Motor neuron (in vitro differentiated cells): ENCODE measurements at regions not wholly inside any gene's neighbourhood (a gene's known extent, or its start where the extent isn't known, plus 50 kb on each side); places are given as distances from the start of the nearest gene placed in this dataset.

ENCODE experiments used
- ATAC-seq, 8 experiments: fragments of 200-7000 bp; cut with Tn5 transposase; replicated peaks in 6 of 8; 2 replicates each; pipeline ENCODE4 v1.8.0; 2021; ENCODE audit warnings: mild to moderate bottlenecking in 8 of 8, moderate library complexity in 8 of 8
- H3K27ac ChIP-seq, 2 donors: fragments of 250-450 bp; sonication (Bioruptor Pico); 2 replicates each; pipeline ENCODE4 v1.9.0; 2021; ENCODE audit warnings: antibody characterized with exemption in 2 of 2, mild to moderate bottlenecking in 2 of 2, moderate library complexity in 1 of 2
- H3K4me1 ChIP-seq, 2 donors: fragments of 250-450 bp; sonication (Bioruptor Pico); replicated peaks in 1 of 2; 2 replicates each; pipeline ENCODE4 v1.6.1; 2021; ENCODE audit warnings: antibody characterized with exemption in 2 of 2, mild to moderate bottlenecking in 2 of 2, moderate library complexity in 1 of 2
- H3K4me3 ChIP-seq, 5 donors: fragments of 250-450 bp; sonication (Bioruptor Pico); 2 replicates each; pipeline ENCODE4 v1.9.0; 2021; ENCODE audit warnings: antibody characterized with exemption in 5 of 5, mild to moderate bottlenecking in 5 of 5, moderate library complexity in 4 of 5
- WGBS, 10 experiments: fragments of 450-650 bp; shearing (Covaris generic); methylation state at CpG; one replicate each; pipeline ENCODE4 v1.0.0; 2022; 5-methylcytosine and 5-hydroxymethylcytosine counted together
- in situ Hi-C, 9 experiments: fragments of 400-800 bp; cut with MboI; loops; one replicate each; pipeline ENCODE4 v1.15.0; 2021; ENCODE audit warnings: low sequenced_read_pairs in 9 of 9, low pct_unique_long_range_greater_than_20kb in 2 of 9; ENCODE audit not compliant: unreplicated experiment in 9 of 9

GRCh38 chr6:109290143-109290931 lies 91.9 kb downstream of the CD164 start:
- no peak overlapping the region for H3K4me3 ChIP-seq
- ATAC-seq = no peak
- 68 to 96% (median 84%) methylated on average over 3 to 9 of the region's 56 CpGs; no CpG with 5 or more reads in 6 of the 10 experiments for WGBS, 10 experiments
- no peak overlapping the region for H3K27ac ChIP-seq
- peaks cover 3 to 12% of the 10 kb centered on the region in 2 donors for H3K4me1 ChIP-seq
- in situ Hi-C loops = no loop called here

DNA sequence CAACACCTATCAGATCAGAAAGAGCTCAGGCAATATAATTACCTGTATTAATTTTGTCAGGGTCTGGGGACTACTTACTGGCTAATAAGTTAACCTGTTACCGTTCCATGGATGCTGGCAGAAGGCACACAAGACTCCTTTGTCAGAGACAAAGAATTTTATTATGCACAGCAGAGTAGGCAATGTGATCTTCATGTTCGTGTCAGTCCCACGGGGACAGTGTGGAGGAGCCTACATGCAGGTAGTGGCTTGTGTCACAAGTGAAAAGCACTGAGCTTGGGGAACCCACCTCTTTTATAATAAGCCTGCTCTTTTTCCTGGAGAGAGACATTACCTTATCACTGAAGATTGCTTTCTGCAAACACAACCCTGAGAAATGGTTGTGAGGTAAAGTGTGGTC lies 96.9 kb downstream of the CD164 start:
- Histone ChIP-seq H3K27ac (no peak overlapping the region), H3K4me1 (peaks cover 0 to 13% of the 10 kb centered on the region in 2 donors), H3K4me3 (no peak overlapping the region)
- 37 to 80% (median 40%) methylated on average over 1 to 3 of the region's 3 CpGs; no CpG with 5 or more reads in 3 of the 10 experiments for WGBS, 10 experiments
- peak in 3 of 8 experiments; percentile 47 to 64 (median 54) for ATAC-seq
- in situ Hi-C loops = no loop called here

- Histone ChIP-seq H3K27ac (no peak overlapping the region), H3K4me1 (peaks cover 0 to 13% of the 10 kb centered on the region in 2 donors), H3K4me3 (no peak overlapping the region)
- in situ Hi-C loops = no loop called here
- WGBS, 10 experiments = 20 to 100% (median 85%) methylated on average over 1 to 2 of the region's 2 CpGs; no CpG with 5 or more reads in 1 of the 10 experiments
- ATAC-seq = no peak
These were observed 97.6 kb downstream of the CD164 start for GRCh38 chr6:109284675-109285074.

GRCh38 chr6:109282756-109283155 lies 99.5 kb downstream of the CD164 start:
- whole genome bisulfite sequencing, 10 experiments = 20 to 100% (median 83%) methylated on average over 1 to 2 of the region's 2 CpGs; no CpG with 5 or more reads in 4 of the 10 experiments
- Histone ChIP-seq H3K27ac (no peak overlapping the region), H3K4me1 (peaks cover 0 to 13% of the 10 kb centered on the region in 2 donors), H3K4me3 (no peak overlapping the region)
- in situ Hi-C loops = no loop called here
- no peak for ATAC-seq

- 42 to 100% (median 88%) methylated on average over 1 of the region's 1 CpG; no CpG with 5 or more reads in 3 of the 10 experiments for WGBS, 10 experiments
- Histone ChIP-seq H3K4me1 (peaks cover 0 to 9% of the 10 kb centered on the region in 2 donors), H3K4me3 (no peak overlapping the region), H3K27ac (no peak overlapping the region)
- in situ Hi-C loops = no loop called here
- no peak for ATAC-seq
These were observed 102.6 kb downstream of the CD164 start for GRCh38 chr6:109279628-109280027.

GRCh38 chr6:109271622-109272021 lies 110.6 kb downstream of the CD164 start:
- 42 to 100% (median 78%) methylated on average over 1 to 2 of the region's 2 CpGs; no CpG with 5 or more reads in 1 of the 10 experiments for WGBS, 10 experiments
- in situ Hi-C loops = no loop called here
- H3K4me1 ChIP-seq = no peaks in the 10 kb centered on the region

DNA sequence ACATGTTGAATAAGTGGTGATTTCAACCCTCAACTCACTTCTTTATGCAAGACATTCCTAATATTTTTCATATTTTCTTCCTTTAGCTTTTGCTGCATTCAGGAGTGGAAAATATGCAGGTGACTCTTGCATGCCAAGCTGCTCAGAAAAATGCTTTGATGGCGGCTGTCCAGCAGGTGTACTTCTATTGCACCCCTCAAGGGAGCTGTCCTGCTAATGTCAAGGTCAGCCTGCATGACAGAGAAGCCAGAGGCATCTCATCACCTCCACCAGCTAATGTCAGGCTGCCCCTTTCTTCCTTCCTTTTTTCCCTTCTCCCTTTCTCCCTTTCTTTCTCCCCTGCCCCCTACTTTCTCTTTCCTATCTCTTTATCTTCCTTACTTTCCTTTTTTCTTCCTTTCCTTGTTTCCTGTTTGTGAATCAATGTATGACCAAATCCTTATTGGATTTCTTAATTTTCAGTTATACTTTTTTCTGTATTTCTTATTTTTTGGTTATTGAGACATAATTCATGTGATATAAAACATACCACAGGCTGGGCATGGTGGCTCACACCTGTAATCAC lies 112.2 kb downstream of the CD164 start:
- ATAC-seq = no peak
- 10 to 100% (median 87%) methylated on average over 1 of the region's 1 CpG; no CpG with 5 or more reads in 2 of the 10 experiments for WGBS, 10 experiments
- Histone ChIP-seq H3K4me1 (no peaks in the 10 kb centered on the region), H3K27ac (no peak overlapping the region), H3K4me3 (no peak overlapping the region)
- in situ Hi-C loops = no loop called here

More at GRCh38 chr6:109271622-109272021, 110.6 kb downstream of the CD164 start:
- Histone ChIP-seq H3K27ac (no peak overlapping the region), H3K4me3 (no peak overlapping the region)
- ATAC-seq = no peak

- ATAC-seq = no peak
- 67 to 100% (median 82%) methylated on average over 1 to 6 of the region's 7 CpGs; no CpG with 5 or more reads in 3 of the 10 experiments for WGBS, 10 experiments
- in situ Hi-C loops = no loop called here
- Histone ChIP-seq H3K4me1 (no peaks in the 10 kb centered on the region), H3K4me3 (no peak overlapping the region), H3K27ac (no peak overlapping the region)
These were observed 113.2 kb downstream of the CD164 start for GRCh38 chr6:109269057-109269456.

DNA sequence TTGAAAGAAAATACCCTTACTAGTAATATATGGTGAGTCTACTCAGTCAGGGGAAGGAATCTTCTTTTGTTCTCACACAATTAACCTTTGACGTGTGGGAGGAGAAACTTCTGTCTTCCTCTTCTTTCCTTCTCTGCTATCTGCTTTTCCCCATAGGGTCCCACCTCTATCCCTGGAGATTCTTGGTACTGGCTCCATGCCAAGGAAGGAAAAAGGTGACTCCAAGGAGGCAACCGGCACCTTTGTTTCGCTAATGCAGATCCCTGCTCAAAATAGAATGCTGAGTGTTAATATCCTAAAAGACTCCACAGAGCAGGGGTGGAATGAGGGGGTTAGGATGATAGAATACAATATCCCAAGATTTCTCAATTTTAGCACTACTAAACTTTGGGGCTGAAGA lies 116.7 kb downstream of the CD164 start:
- in situ Hi-C loops = no loop called here
- H3K27ac ChIP-seq = no peak overlapping the region
- H3K4me3 ChIP-seq = no peak overlapping the region
- H3K4me1 ChIP-seq = no peaks in the 10 kb centered on the region
- ATAC-seq = no peak
- 57 to 100% (median 79%) methylated on average over 1 to 3 of the region's 3 CpGs; no CpG with 5 or more reads in 3 of the 10 experiments for whole genome bisulfite sequencing, 10 experiments

DNA sequence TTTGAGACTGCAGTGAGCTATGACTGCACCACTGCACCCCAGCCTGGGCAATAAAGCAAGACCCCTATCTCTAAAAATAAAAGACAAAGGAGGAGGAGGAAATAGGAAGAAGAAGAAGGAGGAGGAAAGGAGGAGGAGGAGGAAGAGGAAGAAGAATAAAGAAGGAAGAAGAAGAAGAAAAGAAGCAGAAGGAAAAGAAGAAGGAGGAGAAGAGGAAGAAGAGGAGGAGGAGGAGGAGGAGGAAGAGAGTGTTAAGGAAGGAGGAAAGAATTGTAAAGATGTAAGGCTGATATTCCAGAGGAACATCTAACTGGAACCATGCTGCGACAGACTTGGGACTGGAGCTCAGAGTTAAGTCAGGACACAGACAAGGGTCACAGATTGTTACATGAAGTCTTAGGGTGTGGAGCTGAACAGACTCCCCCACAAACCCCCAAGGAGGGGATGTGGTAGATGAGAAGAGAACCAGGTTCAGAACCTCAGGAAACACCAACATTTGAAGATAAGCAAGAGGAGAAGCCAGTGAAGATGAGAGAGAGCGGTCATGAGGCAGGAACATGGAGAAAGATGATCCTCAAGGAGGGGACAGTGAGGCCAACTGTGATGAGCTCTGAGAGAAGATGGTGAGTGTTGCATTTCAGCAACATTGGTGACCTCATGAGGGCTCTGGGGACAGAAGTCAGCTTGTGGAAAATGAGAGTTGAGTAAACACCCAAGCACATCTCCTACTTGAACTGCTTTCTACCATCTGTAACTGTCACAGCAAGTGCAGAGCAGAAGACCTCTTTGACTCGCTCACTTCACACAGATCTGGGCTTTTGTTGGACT lies 118.2 kb downstream of the CD164 start:
- 60 to 94% (median 91%) methylated on average over 1 to 3 of the region's 3 CpGs; no CpG with 5 or more reads in 1 of the 10 experiments for WGBS, 10 experiments
- no peak overlapping the region for H3K4me3 ChIP-seq
- H3K27ac ChIP-seq = no peak overlapping the region
- in situ Hi-C loops = no loop called here
- no peak for ATAC-seq
- no peaks in the 10 kb centered on the region for H3K4me1 ChIP-seq

GRCh38 chr6:109262261-109262660 lies 120.0 kb downstream of the CD164 start:
- Histone ChIP-seq H3K4me1 (no peaks in the 10 kb centered on the region), H3K4me3 (no peak overlapping the region), H3K27ac (no peak overlapping the region)
- 84 to 100% (median 93%) methylated on average over 3 to 7 of the region's 7 CpGs; no CpG with 5 or more reads in 1 of the 10 experiments for WGBS, 10 experiments
- no peak for ATAC-seq
- in situ Hi-C loops = no loop called here

- H3K27ac ChIP-seq = no peak overlapping the region
- no peaks in the 10 kb centered on the region for H3K4me1 ChIP-seq
- H3K4me3 ChIP-seq = no peak overlapping the region
- 39 to 91% (median 81%) methylated on average over 1 to 6 of the region's 6 CpGs; no CpG with 5 or more reads in 3 of the 10 experiments for WGBS, 10 experiments
- in situ Hi-C loops = no loop called here
- ATAC-seq = no peak
These were observed 120.5 kb downstream of the CD164 start for GRCh38 chr6:109261811-109262210.

- H3K27ac ChIP-seq = no peak overlapping the region
- no peak overlapping the region for H3K4me3 ChIP-seq
- H3K4me1 ChIP-seq = no peaks in the 10 kb centered on the region
- no peak for ATAC-seq
- WGBS, 10 experiments = 80 to 100% (median 89%) methylated on average over 1 to 3 of the region's 3 CpGs; no CpG with 5 or more reads in 2 of the 10 experiments
- in situ Hi-C loops = no loop called here
These were observed 121.6 kb downstream of the CD164 start for GRCh38 chr6:109260701-109261100.
